Fibroblast of the aortic adventitia (primary cell): ENCODE measurements at regions not wholly inside any gene's neighbourhood (a gene's known extent, or its start where the extent isn't known, plus 50 kb on each side); places are given as distances from the start of the nearest gene placed in this dataset.

Source experiments
- DNase-seq: peaks from one replicate; pipeline ENCODE4 v3.0.0-alpha.2; 2010; ENCODE audit warnings: low read depth
- H3K4me3 ChIP-seq: 2 replicates; pipeline ENCODE4 v1.5.1; 2011; ENCODE audit warnings: low read depth, mild to moderate bottlenecking, control low read depth, low read length, moderate library complexity
- TF ChIP-seq, protein P1 (sequence below): IDR thresholded peaks from 2 replicates; pipeline ENCODE4 v1.5.1; 2011; ENCODE audit warnings: mild to moderate bottlenecking, low read length, control low read depth, inconsistent platforms; ENCODE audit not compliant: insufficient read depth

DNA sequence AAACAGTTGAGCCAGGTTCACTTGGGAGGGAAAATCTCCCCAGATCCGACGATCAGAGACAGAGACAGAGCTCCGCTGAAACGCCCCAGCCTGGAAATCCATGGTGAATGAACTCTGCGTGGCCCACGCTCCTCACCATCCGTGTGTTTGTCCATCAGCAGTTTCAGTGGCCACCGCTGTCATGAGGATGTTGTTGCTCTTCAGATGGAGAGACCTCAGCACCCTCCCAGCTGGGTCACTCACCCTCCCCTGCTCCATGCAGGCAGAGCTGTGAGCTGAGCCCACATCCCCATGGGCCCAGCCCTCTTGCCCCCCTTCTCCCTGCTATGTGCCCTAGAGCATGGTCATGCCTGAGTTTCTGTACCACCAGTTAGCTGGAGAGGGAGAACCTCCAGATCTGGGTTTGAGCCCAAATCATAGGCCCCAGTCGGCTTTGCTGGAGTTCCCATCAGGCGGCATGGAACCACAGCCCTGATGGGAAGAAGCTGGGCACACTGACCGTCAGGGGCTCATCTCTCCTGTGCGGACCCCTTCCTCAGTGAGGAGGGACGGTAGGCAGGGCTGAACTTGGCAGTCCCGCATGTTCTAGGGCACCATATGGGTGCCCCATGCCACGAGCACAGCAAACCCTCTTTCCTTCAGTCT lies 154.4 kb upstream of the COL5A1 start:
- no peak for DNase-seq
- H3K4me3 ChIP-seq: no peak overlapping the region
- TF ChIP-seq, protein P1, sequence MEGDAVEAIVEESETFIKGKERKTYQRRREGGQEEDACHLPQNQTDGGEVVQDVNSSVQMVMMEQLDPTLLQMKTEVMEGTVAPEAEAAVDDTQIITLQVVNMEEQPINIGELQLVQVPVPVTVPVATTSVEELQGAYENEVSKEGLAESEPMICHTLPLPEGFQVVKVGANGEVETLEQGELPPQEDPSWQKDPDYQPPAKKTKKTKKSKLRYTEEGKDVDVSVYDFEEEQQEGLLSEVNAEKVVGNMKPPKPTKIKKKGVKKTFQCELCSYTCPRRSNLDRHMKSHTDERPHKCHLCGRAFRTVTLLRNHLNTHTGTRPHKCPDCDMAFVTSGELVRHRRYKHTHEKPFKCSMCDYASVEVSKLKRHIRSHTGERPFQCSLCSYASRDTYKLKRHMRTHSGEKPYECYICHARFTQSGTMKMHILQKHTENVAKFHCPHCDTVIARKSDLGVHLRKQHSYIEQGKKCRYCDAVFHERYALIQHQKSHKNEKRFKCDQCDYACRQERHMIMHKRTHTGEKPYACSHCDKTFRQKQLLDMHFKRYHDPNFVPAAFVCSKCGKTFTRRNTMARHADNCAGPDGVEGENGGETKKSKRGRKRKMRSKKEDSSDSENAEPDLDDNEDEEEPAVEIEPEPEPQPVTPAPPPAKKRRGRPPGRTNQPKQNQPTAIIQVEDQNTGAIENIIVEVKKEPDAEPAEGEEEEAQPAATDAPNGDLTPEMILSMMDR: no peak

DNA sequence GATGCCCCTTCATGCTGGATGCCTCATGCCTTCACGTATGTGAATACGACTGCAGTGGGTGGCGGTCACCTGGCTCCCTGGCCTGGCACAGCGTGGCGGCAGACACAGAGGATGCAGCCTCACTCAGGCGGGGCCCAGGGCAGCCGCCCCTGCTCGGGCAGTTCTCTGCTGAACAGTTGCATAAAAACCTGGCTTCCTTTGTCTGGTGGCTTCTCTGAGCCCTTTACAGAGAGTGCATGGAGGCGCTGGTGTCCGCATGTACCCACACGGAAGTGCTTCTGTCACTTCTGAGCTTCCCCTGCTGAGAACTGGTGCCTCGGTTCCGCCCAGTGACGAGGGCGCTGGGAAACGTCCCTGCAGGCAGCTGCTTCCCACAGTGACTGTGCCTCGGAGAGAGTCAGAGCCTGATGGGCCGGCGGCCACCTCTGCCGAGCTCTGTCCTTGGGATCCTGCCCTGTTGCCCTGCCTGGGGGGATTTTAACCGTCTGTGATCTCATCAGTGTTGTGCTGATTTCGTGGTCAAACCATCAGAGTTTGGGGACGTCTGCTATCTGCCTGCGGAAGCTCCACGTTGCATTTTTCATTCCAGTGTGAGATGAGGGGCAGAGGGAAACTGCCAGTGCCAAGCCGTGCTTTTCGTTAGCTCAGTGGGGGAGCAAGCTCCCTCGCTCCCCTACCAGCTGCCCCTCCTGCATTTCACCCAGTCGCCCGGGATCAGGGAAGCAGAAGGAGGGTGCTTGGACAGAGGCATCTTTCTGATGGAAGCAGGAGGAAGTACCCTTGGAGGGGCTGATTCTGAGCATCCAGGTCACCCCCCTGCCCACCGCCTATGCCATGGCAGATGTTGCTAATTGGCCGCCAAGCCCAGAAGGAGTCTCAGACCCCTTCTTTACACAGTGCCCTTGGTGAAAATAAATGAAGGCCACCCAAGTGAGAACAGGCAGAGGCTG lies 153.0 kb upstream of the COL5A1 start:
- no peak overlapping the region for H3K4me3 ChIP-seq
- DNase-seq: peak; percentile 43
- TF ChIP-seq, protein P1: no peak

DNA sequence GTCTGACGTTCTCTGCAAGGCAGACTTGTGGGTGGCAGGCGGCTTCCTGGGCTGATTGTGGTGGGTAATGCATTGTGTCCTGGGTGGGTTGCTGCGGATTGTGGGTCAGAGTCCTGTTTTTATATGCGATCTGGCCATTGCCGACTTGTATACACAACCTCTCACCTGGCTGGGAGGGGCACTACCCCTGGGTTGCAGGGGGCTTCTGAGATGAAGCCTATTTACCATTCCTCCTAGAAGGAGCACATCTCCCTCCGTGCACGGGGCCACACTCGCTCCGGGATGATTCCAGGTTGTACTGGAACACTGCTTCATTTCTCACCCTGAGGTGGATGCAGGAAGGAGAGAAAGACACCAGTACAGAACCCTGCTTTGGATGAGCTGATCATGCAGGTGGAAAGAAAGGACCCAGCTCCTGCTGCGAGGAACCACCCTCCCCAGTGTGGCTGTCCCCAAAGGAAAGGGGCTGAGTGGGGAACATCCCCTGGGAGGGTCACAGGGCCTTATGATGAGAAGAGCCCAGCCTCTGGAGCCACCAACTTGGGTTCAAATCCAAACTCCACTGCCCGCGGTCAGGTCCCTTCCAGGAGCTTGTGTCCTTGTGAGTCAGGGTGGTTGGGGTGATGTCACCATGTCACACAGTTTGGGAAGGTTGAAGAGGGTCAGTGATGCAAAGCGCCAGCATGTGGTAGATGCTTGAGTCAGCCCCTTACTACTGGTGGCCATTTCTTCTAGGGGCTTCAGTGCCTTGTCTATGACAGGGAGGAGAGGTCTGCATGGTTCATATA lies 151.8 kb upstream of the COL5A1 start:
- TF ChIP-seq, protein P1: no peak
- DNase-seq: no peak
- no peak overlapping the region for H3K4me3 ChIP-seq

DNA sequence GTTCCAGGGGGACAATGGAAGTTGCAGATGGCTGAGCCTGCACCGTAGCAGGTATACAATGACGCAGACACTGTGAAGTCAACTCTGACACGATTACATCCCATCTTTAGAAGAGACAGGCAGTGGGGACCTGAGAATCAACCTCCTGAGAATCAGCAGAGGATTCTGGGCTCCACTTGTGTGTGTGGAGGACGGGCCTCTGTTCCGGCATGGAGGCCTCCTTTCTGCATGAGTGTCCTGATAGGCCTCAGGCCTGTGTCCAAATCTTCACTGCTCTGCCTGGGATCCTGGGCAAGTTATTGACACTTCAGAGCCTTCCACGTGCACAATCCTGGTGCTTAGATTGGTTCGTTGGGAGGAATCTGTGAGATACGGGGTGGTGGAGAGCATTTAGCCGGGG lies 151.2 kb upstream of the COL5A1 start:
- no peak overlapping the region for H3K4me3 ChIP-seq
- DNase-seq: no peak
- TF ChIP-seq, protein P1: no peak

DNA sequence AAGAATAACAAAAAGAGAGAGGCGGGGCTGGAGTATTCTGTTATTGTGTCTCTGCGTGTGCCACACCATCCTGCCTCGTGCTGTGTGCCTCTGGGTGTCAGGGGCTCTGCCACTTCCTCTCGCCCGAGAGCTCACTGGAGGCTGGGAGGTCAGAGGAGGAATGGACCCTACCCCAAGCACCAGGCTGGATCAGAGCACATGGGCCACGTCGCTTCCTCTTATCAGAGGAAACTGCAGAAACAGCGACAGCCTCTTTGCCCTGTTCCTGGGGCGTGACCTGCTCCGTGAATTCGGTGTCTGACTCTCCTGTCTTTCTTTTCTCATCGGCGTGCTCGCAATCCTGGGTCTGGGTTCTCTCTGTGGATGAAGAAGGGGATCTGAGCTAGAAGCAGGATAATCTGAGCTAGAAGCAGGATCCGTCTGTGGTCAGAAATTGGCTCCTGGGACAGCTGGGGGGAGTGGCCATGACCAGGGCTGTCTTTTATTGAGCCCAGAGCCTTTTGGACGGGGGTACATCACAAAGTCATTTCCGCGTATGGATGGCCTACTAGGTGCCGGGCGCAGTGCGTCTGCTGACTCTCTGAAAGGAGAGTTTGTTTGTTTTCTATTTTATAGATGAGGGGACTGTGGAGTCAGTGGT lies 150.3 kb upstream of the COL5A1 start:
- peak; percentile 21 for DNase-seq
- TF ChIP-seq, protein P1: no peak
- no peak overlapping the region for H3K4me3 ChIP-seq

DNA sequence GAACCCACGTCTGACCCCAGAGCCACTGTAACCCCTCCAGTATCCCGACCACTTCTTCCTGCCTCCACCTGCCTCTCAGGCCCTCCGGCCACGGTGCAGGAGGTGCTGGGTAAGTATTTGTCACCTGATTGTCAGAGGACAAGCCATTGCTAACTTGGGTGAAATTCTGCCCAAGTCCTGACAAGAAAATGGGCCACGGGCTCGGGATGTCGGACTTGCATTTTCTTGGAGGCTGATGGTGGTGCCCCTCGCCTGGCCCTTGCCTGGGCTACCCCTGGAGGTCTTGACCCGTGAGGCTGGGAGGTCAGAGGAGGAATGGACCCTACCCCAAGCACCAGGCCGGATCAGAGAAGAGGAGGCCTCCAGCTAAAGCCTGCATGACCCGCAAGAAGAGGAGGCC lies 149.7 kb upstream of the COL5A1 start:
- DNase-seq: peak; percentile 18
- H3K4me3 ChIP-seq: no peak overlapping the region
- TF ChIP-seq, protein P1: no peak
